Loucy (cell line): ENCODE measurements at regions not wholly inside any gene's neighbourhood (a gene's known extent, or its start where the extent isn't known, plus 50 kb on each side); places are given as distances from the start of the nearest gene placed in this dataset.
"Not testable (repeated sequence)": the region's sequence is repeated elsewhere in the genome, so short reads cannot be mapped to it uniquely, and the experiment has no call there.

Source experiments
- H2AFZ ChIP-seq: fragments of 200-600 bp; sonication (generic); 2 replicates; pipeline ENCODE4 v1.6.0; 2016; ENCODE audit warnings: antibody characterized with exemption, mild to moderate bottlenecking, low read length, moderate library complexity
- H3F3A ChIP-seq: fragments of 200-600 bp; 2 replicates; pipeline ENCODE4 v1.6.0; 2016; ENCODE audit warnings: antibody characterized with exemption, low read depth, mild to moderate bottlenecking
- H3K27me3 ChIP-seq: fragments of 200-600 bp; sonication (generic); 2 replicates; pipeline ENCODE4 v1.6.1; 2014; ENCODE audit warnings: low read length, mild to moderate bottlenecking; ENCODE audit not compliant: insufficient read depth, poor library complexity, severe bottlenecking
- H3K36me3 ChIP-seq: fragments of 200-600 bp; sonication (generic); 2 replicates; pipeline ENCODE4 v1.6.1; 2016; ENCODE audit warnings: low read length; ENCODE audit not compliant: insufficient read depth
- H3K4me1 ChIP-seq: fragments of 200-600 bp; sonication (generic); 2 replicates; pipeline ENCODE4 v1.5.1; 2014; ENCODE audit warnings: low read length, mild to moderate bottlenecking; ENCODE audit not compliant: insufficient read depth, poor library complexity, severe bottlenecking
- H3K4me2 ChIP-seq: fragments of 200-600 bp; sonication (generic); 2 replicates; pipeline ENCODE4 v1.6.0; 2014; ENCODE audit warnings: antibody characterized with exemption, low read length, low read depth, mild to moderate bottlenecking; ENCODE audit not compliant: poor library complexity, severe bottlenecking
- H3K4me3 ChIP-seq: fragments of 200-600 bp; sonication (generic); 2 replicates; pipeline ENCODE4 v1.5.1; 2014; ENCODE audit warnings: low read length, mild to moderate bottlenecking, mixed read lengths; ENCODE audit not compliant: poor library complexity, severe bottlenecking
- H3K79me2 ChIP-seq: fragments of 200-600 bp; sonication (generic); 2 replicates; pipeline ENCODE4 v1.6.1; 2014; ENCODE audit warnings: low read length; ENCODE audit not compliant: insufficient read depth
- H3K9ac ChIP-seq: fragments of 200-600 bp; sonication (generic); 2 replicates; pipeline ENCODE4 v1.6.0; 2014; ENCODE audit warnings: mild to moderate bottlenecking, low read depth, low read length, moderate library complexity; ENCODE audit not compliant: poor library complexity, severe bottlenecking
- H3K9me2 ChIP-seq: fragments of 200-600 bp; sonication (generic); replicated peaks from 2 replicates; pipeline ENCODE4 v1.6.1; 2016; ENCODE audit warnings: low read depth, low read length, mixed read lengths
- H3K9me3 ChIP-seq: fragments of 200-600 bp; sonication (generic); 2 replicates; pipeline ENCODE4 v1.6.1; 2014; ENCODE audit warnings: mild to moderate bottlenecking, antibody characterized with exemption, low read length, low read depth; ENCODE audit not compliant: insufficient read depth
- H4K20me1 ChIP-seq: fragments of 200-600 bp; sonication (generic); 2 replicates; pipeline ENCODE4 v1.6.0; 2014; ENCODE audit warnings: antibody characterized with exemption, low read length, mild to moderate bottlenecking; ENCODE audit not compliant: insufficient read depth, poor library complexity, severe bottlenecking
- EZH2phosphoT487 ChIP-seq: fragments of 200-600 bp; IDR thresholded peaks from 2 replicates; pipeline ENCODE4 v1.6.1; 2018; ENCODE audit warnings: antibody characterized with exemption, mild to moderate bottlenecking, moderate library complexity, borderline replicate concordance
- TF ChIP-seq, protein P1 (sequence below): fragments of 200-600 bp; sonication (generic); conservative IDR thresholded peaks from 2 replicates; pipeline ENCODE4 v1.5.1; 2014; ENCODE audit warnings: mild to moderate bottlenecking, antibody characterized with exemption, low read length

DNA sequence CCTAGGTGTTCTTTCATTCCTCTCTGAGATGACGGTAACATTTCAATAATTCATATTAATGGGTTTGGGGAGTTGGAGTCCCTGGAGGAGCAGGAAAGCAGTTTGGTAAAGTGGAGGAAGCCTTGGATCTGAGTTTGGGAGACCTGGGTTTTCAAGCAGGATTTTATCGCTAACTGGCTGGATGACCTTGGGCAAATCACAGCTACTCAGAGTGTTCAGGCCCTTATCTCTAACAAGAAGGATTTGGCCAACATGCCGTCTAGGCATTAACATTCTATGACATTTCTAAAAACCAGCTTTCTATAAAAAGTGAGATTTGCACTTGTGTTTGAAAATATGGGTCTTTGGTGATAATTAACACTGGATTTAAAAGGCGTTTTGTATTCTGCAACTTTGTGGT is 59.7 kb upstream of the MEX3C start:
- Histone ChIP-seq H3K9ac (no peak overlapping the region), H3K27me3 (no peaks in the 10 kb centered on the region), H3K79me2 (no peaks in the 10 kb centered on the region), H3K36me3 (no peaks in the 10 kb centered on the region), H3K9me3 (no peaks in the 10 kb centered on the region), H3K4me2 (no peak overlapping the region), H3K4me1 (no peaks in the 10 kb centered on the region), H4K20me1 (no peaks in the 10 kb centered on the region), H3F3A (no peaks in the 10 kb centered on the region), H2AFZ (no peak overlapping the region), H3K9me2 (no peaks in the 10 kb centered on the region), H3K4me3 (no peak overlapping the region)
- TF ChIP-seq, protein P1, sequence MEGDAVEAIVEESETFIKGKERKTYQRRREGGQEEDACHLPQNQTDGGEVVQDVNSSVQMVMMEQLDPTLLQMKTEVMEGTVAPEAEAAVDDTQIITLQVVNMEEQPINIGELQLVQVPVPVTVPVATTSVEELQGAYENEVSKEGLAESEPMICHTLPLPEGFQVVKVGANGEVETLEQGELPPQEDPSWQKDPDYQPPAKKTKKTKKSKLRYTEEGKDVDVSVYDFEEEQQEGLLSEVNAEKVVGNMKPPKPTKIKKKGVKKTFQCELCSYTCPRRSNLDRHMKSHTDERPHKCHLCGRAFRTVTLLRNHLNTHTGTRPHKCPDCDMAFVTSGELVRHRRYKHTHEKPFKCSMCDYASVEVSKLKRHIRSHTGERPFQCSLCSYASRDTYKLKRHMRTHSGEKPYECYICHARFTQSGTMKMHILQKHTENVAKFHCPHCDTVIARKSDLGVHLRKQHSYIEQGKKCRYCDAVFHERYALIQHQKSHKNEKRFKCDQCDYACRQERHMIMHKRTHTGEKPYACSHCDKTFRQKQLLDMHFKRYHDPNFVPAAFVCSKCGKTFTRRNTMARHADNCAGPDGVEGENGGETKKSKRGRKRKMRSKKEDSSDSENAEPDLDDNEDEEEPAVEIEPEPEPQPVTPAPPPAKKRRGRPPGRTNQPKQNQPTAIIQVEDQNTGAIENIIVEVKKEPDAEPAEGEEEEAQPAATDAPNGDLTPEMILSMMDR: no peak
- TF ChIP-seq EZH2phosphoT487: no peak

DNA sequence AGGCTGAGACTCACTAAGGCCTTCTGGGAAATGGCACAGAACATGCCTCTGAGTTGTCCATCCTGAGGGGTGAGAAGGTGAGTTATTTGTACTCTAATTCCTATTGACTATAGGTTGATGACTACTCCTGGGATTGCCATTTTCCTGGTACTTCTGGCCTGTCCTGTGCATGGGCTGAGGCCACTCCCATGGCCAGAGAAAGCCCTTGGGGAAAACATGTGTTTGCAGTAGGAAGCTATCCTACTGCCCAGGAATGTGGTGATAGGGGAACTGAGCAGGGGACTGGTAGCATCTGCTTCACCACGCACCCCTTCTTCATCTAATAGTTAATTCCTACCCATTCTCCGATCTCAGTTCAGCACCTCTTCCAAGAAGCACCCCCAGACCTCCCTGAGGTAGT is 62.6 kb upstream of the MEX3C start:
- no peak for TF ChIP-seq EZH2phosphoT487
- TF ChIP-seq, protein P1: no peak
- H3K9me2 ChIP-seq: no peaks in the 10 kb centered on the region

DNA sequence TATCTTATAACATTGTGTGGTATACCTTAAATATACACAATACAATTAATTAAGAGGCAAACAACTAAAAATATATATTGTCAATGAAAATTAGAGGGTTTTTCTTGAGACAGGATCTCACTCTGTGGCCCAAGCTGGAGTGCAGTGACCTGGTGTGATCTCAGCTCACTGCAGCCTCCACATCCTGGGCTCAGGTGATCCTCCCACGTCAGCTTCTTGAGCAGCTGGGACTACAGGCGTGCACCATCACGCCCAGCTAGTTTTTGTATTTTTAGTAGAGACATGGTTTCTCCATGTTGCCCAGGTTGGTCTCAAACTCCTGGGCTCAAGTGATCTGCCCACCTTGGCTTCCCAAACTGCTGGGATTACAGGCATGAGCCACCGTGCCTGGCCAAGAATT is 68.6 kb upstream of the MEX3C start:
- not testable (repeated sequence) for H3F3A ChIP-seq, H2AFZ ChIP-seq, H3K9me2 ChIP-seq, H3K27me3 ChIP-seq, H3K9ac ChIP-seq, H3K4me1 ChIP-seq, H3K9me3 ChIP-seq, H3K36me3 ChIP-seq, H3K79me2 ChIP-seq, H4K20me1 ChIP-seq, H3K4me3 ChIP-seq, H3K4me2 ChIP-seq

More for the DNA sequence above, 62.6 kb upstream of the MEX3C start:
- Histone ChIP-seq H3K36me3 (no peaks in the 10 kb centered on the region), H4K20me1 (no peaks in the 10 kb centered on the region), H3K9me3 (no peaks in the 10 kb centered on the region), H2AFZ (no peak overlapping the region), H3K4me3 (no peak overlapping the region), H3K79me2 (no peaks in the 10 kb centered on the region), H3K4me1 (no peaks in the 10 kb centered on the region), H3K9ac (no peak overlapping the region), H3F3A (no peaks in the 10 kb centered on the region), H3K27me3 (no peaks in the 10 kb centered on the region), H3K4me2 (no peak overlapping the region)

DNA sequence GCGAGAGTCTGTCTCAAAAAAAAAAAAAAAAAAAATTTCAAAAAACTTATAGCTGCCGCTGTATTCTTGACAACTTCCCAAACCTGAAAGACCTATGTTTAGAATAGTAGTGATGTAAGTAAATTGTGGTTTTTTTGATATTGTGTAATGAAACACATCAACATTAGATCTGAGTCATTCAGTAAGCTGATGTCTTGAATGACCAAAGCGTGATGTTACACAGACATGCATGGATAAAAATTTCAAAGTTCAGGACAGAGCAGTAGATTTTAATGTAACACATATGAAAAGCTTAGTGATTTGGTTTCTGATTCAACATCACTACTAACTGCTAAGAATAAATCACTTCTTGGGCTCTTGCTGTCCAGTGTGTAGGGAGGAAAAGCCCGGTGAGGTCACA is 69.3 kb upstream of the MEX3C start:
- Histone ChIP-seq H3K4me3 (no peak overlapping the region), H3K79me2 (no peaks in the 10 kb centered on the region), H3K27me3 (no peaks in the 10 kb centered on the region), H3K9ac (no peak overlapping the region), H3F3A (no peaks in the 10 kb centered on the region), H3K9me3 (no peaks in the 10 kb centered on the region), H3K9me2 (no peaks in the 10 kb centered on the region), H3K4me2 (no peak overlapping the region), H3K4me1 (no peaks in the 10 kb centered on the region), H4K20me1 (no peaks in the 10 kb centered on the region), H2AFZ (no peak overlapping the region), H3K36me3 (no peaks in the 10 kb centered on the region)
- TF ChIP-seq, protein P1: no peak
- no peak for TF ChIP-seq EZH2phosphoT487
